Neural progenitor cell (in vitro differentiated cells): ENCODE measurements at regions not wholly inside any gene's neighbourhood (a gene's known extent, or its start where the extent isn't known, plus 50 kb on each side); places are given as distances from the start of the nearest gene placed in this dataset.

ENCODE experiments used
- EZH2 ChIP-seq: fragments of 200-600 bp; sonication (generic); IDR thresholded peaks from 2 replicates; pipeline ENCODE4 v1.6.1; 2017; ENCODE audit warnings: antibody characterized with exemption, mild to moderate bottlenecking, moderate library complexity
- TF ChIP-seq, protein P1 (sequence below): fragments of 200-600 bp; sonication (generic); IDR thresholded peaks from 2 replicates; pipeline ENCODE4 v1.5.1; 2017; ENCODE audit warnings: antibody characterized with exemption, mild to moderate bottlenecking

DNA sequence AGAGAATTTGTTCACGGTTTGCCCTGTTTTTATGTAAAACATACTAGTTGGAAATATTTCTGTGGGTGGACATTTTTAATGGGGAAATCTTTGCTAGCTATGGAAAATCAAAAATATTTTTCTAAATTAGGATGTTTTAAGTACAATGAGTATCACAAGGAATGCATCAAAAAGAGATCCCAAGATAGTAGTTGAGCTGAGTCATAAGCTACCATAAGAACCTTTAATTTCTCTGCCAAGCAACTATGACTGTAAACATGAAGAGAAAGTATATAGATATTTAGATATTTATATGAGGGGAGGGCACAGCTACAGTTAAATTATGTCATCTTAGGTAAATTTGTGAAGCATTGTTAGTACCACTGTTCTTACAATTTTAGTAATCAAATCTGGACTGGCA lies 646.2 kb downstream of the XIRP2 start:
- TF ChIP-seq, protein P1, sequence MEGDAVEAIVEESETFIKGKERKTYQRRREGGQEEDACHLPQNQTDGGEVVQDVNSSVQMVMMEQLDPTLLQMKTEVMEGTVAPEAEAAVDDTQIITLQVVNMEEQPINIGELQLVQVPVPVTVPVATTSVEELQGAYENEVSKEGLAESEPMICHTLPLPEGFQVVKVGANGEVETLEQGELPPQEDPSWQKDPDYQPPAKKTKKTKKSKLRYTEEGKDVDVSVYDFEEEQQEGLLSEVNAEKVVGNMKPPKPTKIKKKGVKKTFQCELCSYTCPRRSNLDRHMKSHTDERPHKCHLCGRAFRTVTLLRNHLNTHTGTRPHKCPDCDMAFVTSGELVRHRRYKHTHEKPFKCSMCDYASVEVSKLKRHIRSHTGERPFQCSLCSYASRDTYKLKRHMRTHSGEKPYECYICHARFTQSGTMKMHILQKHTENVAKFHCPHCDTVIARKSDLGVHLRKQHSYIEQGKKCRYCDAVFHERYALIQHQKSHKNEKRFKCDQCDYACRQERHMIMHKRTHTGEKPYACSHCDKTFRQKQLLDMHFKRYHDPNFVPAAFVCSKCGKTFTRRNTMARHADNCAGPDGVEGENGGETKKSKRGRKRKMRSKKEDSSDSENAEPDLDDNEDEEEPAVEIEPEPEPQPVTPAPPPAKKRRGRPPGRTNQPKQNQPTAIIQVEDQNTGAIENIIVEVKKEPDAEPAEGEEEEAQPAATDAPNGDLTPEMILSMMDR, result no peak
- TF ChIP-seq EZH2, result no peak
